Activated T-helper 2 cell treated with anti-CD3 and anti-CD28 coated beads, Interferon-gamma antibody, Interleukin-2, Interleukin-4, amounts not matched to agents 10 μg/mL and 5 μg/mL and 100 μg/mL, durations not matched to agents 14 hours and 24 hours and 36 hours (primary cell): ENCODE measurements at regions not wholly inside any gene's neighbourhood (a gene's known extent, or its start where the extent isn't known, plus 50 kb on each side); places are given as distances from the start of the nearest gene placed in this dataset.

ENCODE experiments used
- DNase-seq: peaks from one replicate; pipeline ENCODE4 v3.0.0; 2021; ENCODE audit warnings: low spot score
- H3K27ac Mint-ChIP-seq: one replicate; pipeline ENCODE4 v1.8.0; 2021; ENCODE audit warnings: mixed read lengths
- H3K27me3 Mint-ChIP-seq: one replicate; pipeline ENCODE4 v1.8.0; 2021; ENCODE audit warnings: low read depth, mixed read lengths
- H3K36me3 Mint-ChIP-seq: one replicate; pipeline ENCODE4 v1.8.0; 2021; ENCODE audit warnings: low read depth, mixed read lengths
- H3K4me1 Mint-ChIP-seq: one replicate; pipeline ENCODE4 v1.8.0; 2021; ENCODE audit warnings: low read depth, mixed read lengths
- H3K4me3 Mint-ChIP-seq: one replicate; pipeline ENCODE4 v1.8.0; 2021; ENCODE audit warnings: low read depth, mild to moderate bottlenecking, moderate library complexity, mixed read lengths
- H3K9me3 Mint-ChIP-seq: one replicate; pipeline ENCODE4 v1.8.0; 2021; ENCODE audit warnings: mixed read lengths
- intact Hi-C: fragments of 100-400 bp; cut with micrococcal nuclease; formaldehyde crosslinking; loops from one replicate; pipeline ENCODE4 v1.15.1; 2023

- Mint-ChIP-seq H3K4me3 (no peak overlapping the region), H3K4me1 (peaks cover 4% of the 10 kb centered on the region), H3K27me3 (peaks cover 22% of the 10 kb centered on the region), H3K36me3 (no peaks in the 10 kb centered on the region), H3K27ac (no peak overlapping the region), H3K9me3 (no peaks in the 10 kb centered on the region)
- intact Hi-C loops = no loop called here
- no peak for DNase-seq
These were observed 85.3 kb upstream of the ARHGAP29 start for GRCh38 chr1:94322696-94323095.

GRCh38 chr1:94321662-94322061 lies 84.3 kb upstream of the ARHGAP29 start:
- Mint-ChIP-seq H3K27me3 (peaks cover 12% of the 10 kb centered on the region), H3K9me3 (no peaks in the 10 kb centered on the region), H3K36me3 (no peaks in the 10 kb centered on the region), H3K4me1 (peaks cover 2% of the 10 kb centered on the region), H3K4me3 (no peak overlapping the region), H3K27ac (no peak overlapping the region)
- DNase-seq = no peak
- intact Hi-C loops = no loop called here

GRCh38 chr1:94319319-94320102 lies 82.1 kb upstream of the ARHGAP29 start:
- Mint-ChIP-seq H3K27me3 (peaks cover 4% of the 10 kb centered on the region), H3K9me3 (no peaks in the 10 kb centered on the region), H3K4me3 (no peak overlapping the region), H3K36me3 (no peaks in the 10 kb centered on the region), H3K27ac (no peak overlapping the region), H3K4me1 (no peaks in the 10 kb centered on the region)
- DNase-seq = no peak
- intact Hi-C loops = no loop called here

- H3K4me1 Mint-ChIP-seq = no peaks in the 10 kb centered on the region
- H3K9me3 Mint-ChIP-seq = no peaks in the 10 kb centered on the region
- no peak overlapping the region for H3K4me3 Mint-ChIP-seq
- no peaks in the 10 kb centered on the region for H3K36me3 Mint-ChIP-seq
- intact Hi-C loops = no loop called here
- no peak overlapping the region for H3K27ac Mint-ChIP-seq
- DNase-seq = no peak
- peaks cover 4% of the 10 kb centered on the region for H3K27me3 Mint-ChIP-seq
These were observed 81.2 kb upstream of the ARHGAP29 start for GRCh38 chr1:94318505-94319030.

GRCh38 chr1:94317790-94318188 lies 80.4 kb upstream of the ARHGAP29 start:
- Mint-ChIP-seq H3K36me3 (no peaks in the 10 kb centered on the region), H3K9me3 (no peaks in the 10 kb centered on the region), H3K27me3 (peaks cover 4% of the 10 kb centered on the region), H3K27ac (no peak overlapping the region), H3K4me3 (no peak overlapping the region), H3K4me1 (no peaks in the 10 kb centered on the region)
- DNase-seq = no peak
- intact Hi-C loops = no loop called here

- Mint-ChIP-seq H3K36me3 (no peaks in the 10 kb centered on the region), H3K27ac (no peak overlapping the region), H3K9me3 (no peaks in the 10 kb centered on the region), H3K27me3 (peaks cover 4% of the 10 kb centered on the region), H3K4me1 (no peaks in the 10 kb centered on the region), H3K4me3 (no peak overlapping the region)
- no peak for DNase-seq
- intact Hi-C loops = no loop called here
These were observed 79.7 kb upstream of the ARHGAP29 start for GRCh38 chr1:94316836-94317789.

- no peak for DNase-seq
- no peak overlapping the region for H3K27ac Mint-ChIP-seq
- H3K36me3 Mint-ChIP-seq = no peaks in the 10 kb centered on the region
- peaks cover 4% of the 10 kb centered on the region for H3K27me3 Mint-ChIP-seq
- H3K4me1 Mint-ChIP-seq = no peaks in the 10 kb centered on the region
- H3K4me3 Mint-ChIP-seq = no peak overlapping the region
- no peaks in the 10 kb centered on the region for H3K9me3 Mint-ChIP-seq
- intact Hi-C loops = no loop called here
These were observed 78.8 kb upstream of the ARHGAP29 start for GRCh38 chr1:94316183-94316582.

- H3K36me3 Mint-ChIP-seq = no peaks in the 10 kb centered on the region
- H3K27me3 Mint-ChIP-seq = peaks cover 4% of the 10 kb centered on the region
- no peaks in the 10 kb centered on the region for H3K9me3 Mint-ChIP-seq
- intact Hi-C loops = no loop called here
- H3K27ac Mint-ChIP-seq = no peak overlapping the region
- DNase-seq = no peak
- no peak overlapping the region for H3K4me3 Mint-ChIP-seq
- no peaks in the 10 kb centered on the region for H3K4me1 Mint-ChIP-seq
These were observed 78.2 kb upstream of the ARHGAP29 start for GRCh38 chr1:94315552-94316116.

- intact Hi-C loops = no loop called here
- no peaks in the 10 kb centered on the region for H3K36me3 Mint-ChIP-seq
- no peak for DNase-seq
- no peak overlapping the region for H3K4me3 Mint-ChIP-seq
- H3K27ac Mint-ChIP-seq = no peak overlapping the region
- no peaks in the 10 kb centered on the region for H3K4me1 Mint-ChIP-seq
- peaks cover 2% of the 10 kb centered on the region for H3K27me3 Mint-ChIP-seq
- H3K9me3 Mint-ChIP-seq = no peaks in the 10 kb centered on the region
These were observed 77.0 kb upstream of the ARHGAP29 start for GRCh38 chr1:94314222-94314858.

- Mint-ChIP-seq H3K4me3 (no peak overlapping the region), H3K4me1 (no peaks in the 10 kb centered on the region), H3K27me3 (peaks cover 3% of the 10 kb centered on the region), H3K27ac (no peak overlapping the region), H3K36me3 (no peaks in the 10 kb centered on the region), H3K9me3 (no peaks in the 10 kb centered on the region)
- intact Hi-C loops = no loop called here
- no peak for DNase-seq
These were observed 73.3 kb upstream of the ARHGAP29 start for GRCh38 chr1:94310570-94311270.

- no peaks in the 10 kb centered on the region for H3K9me3 Mint-ChIP-seq
- intact Hi-C loops = no loop called here
- peaks cover 3% of the 10 kb centered on the region for H3K27me3 Mint-ChIP-seq
- H3K36me3 Mint-ChIP-seq = no peaks in the 10 kb centered on the region
- no peak overlapping the region for H3K4me3 Mint-ChIP-seq
- H3K4me1 Mint-ChIP-seq = no peaks in the 10 kb centered on the region
- DNase-seq = no peak
- no peak overlapping the region for H3K27ac Mint-ChIP-seq
These were observed 72.6 kb upstream of the ARHGAP29 start for GRCh38 chr1:94309829-94310569.
